ENCODE measurements at regions not wholly inside any gene's neighbourhood (a gene's known extent, or its start where the extent isn't known, plus 50 kb on each side); places are given as distances from the start of the nearest gene placed in this dataset.
A peak's percentile ranks its signal among the peaks of the same experiment; 100 is the strongest.

DNA sequence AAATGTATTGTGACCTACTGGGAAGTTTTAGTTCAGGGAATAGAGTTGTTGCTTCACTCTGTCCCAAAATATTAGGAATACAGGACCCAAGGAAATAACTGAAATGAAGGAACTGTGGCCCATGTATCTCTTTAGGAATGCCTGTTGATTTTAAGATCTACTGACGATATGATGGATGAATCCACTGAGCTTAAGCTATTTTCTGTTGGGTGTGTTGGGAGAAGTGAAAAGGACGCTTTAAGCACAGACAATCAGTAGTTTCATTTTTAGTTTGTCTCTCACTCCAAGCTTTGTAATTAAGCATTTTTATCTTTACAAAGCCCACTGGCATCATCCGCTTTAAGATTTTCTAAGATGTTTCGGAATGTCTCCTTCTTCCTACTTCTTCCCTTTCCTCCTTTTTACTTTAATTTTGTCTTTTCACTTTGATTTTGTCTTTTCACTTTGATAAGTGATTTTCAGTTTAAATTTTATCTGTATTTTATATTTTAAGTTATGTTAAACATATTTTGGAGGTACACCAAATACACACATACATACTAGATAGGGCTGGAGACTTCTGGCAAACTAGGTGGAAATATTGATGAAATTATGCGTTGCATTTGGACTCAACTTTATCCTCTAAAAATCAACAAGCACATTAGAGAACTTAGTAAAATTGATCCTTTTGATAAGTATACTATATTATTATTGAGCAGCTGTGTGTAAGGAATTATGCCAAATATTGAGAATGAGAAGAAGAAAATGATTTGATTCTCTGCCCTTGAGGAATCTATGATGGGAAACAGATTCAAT, 52.3 kb upstream of the USP44 start:
- Histone ChIP-seq H3K4me2 (ENCODE audit: extremely low read depth, insufficient read depth, low read length) (no peak overlapping the region), H2AFZ (ENCODE audit: low read length) (no peak overlapping the region), H3K4me1 (ENCODE audit: control insufficient read depth, extremely low read depth, insufficient read depth, low read length) (peaks cover 15% of the 10 kb centered on the region), H3K9ac (ENCODE audit: insufficient read depth, low read length) (no peak overlapping the region), H3K4me3 (replicated peaks in 1 of 4; ENCODE audit: control extremely low read depth in 1 of 4, insufficient read depth in 1 of 4, low read depth in 3 of 4, low read length in 4 of 4) (no peak overlapping the region), H3K36me3 (ENCODE audit: control insufficient read depth, insufficient read depth, low read length) (no peaks in the 10 kb centered on the region), H3K9me3 (ENCODE audit: control insufficient read depth, insufficient read depth, low read depth, low read length) (no peaks in the 10 kb centered on the region), H3K79me2 (ENCODE audit: control insufficient read depth, insufficient read depth, low read length) (no peaks in the 10 kb centered on the region), H3K27ac (ENCODE audit: insufficient read depth, low read length) (no peak overlapping the region), H4K20me1 (ENCODE audit: control insufficient read depth, extremely low read depth, insufficient read depth, low read length) (no peaks in the 10 kb centered on the region), H3K27me3 (ENCODE audit: control insufficient read depth, insufficient read depth, low read length) (no peaks in the 10 kb centered on the region)
- DNase-seq (ENCODE audit: low read depth in 2 of 2): no peak
- TF ChIP-seq EZH2 (IDR thresholded peaks at IDR 0.05; ENCODE audit: low read length, missing control alignments): no peak
- TF ChIP-seq, protein P1, sequence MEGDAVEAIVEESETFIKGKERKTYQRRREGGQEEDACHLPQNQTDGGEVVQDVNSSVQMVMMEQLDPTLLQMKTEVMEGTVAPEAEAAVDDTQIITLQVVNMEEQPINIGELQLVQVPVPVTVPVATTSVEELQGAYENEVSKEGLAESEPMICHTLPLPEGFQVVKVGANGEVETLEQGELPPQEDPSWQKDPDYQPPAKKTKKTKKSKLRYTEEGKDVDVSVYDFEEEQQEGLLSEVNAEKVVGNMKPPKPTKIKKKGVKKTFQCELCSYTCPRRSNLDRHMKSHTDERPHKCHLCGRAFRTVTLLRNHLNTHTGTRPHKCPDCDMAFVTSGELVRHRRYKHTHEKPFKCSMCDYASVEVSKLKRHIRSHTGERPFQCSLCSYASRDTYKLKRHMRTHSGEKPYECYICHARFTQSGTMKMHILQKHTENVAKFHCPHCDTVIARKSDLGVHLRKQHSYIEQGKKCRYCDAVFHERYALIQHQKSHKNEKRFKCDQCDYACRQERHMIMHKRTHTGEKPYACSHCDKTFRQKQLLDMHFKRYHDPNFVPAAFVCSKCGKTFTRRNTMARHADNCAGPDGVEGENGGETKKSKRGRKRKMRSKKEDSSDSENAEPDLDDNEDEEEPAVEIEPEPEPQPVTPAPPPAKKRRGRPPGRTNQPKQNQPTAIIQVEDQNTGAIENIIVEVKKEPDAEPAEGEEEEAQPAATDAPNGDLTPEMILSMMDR (conservative IDR thresholded peaks at IDR 0.05 in 1 of 2, IDR thresholded peaks at IDR 0.05 in 1 of 2; ENCODE audit: low read depth in 1 of 2, low read length in 2 of 2): no peak

DNA sequence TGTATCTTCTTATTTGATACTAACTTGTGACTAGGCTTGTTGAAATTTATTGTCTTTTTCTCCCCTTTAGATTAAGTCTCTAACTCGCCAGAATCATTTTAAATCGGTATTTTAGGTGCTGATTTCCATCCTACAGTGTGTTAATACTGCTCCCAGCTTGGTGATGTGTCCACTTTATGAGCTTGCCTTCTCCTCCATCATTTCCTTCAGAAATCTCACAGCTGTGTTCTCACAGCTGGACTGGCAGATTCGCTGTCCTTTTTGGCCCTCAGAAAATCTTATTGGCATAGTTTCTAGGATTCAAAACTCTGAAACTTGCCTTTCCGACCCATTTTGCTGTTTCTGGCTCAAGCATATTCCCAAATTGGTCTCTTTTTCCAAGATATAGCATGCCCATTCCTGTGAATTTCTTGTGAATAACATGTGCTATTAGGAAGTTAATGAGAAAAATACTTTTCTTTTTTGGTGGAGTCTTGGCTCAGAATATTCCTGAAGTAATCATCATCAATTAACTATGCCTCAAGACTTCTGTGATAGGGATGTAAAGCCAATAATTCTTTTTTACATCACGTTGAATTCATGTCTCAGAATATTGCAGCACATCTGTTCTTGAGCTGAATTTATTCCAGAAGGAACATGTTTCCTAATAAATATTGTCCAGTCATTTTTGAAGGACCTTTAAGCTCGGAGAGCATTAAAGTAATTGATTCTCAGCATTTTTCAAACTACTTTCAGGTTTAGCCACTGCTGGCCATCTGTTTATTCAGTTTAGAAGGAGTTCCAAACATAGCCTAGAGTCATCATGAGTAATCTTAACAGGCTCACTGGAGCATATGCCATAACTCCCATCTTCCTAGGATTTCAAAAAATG, 50.0 kb upstream of the USP44 start:
- Histone ChIP-seq H3K27ac (ENCODE audit: insufficient read depth, low read length) (peak overlapping the region; percentile 62), H3K27me3 (ENCODE audit: control insufficient read depth, insufficient read depth, low read length) (no peaks in the 10 kb centered on the region), H3K9me3 (ENCODE audit: control insufficient read depth, insufficient read depth, low read depth, low read length) (no peaks in the 10 kb centered on the region), H3K4me1 (ENCODE audit: control insufficient read depth, extremely low read depth, insufficient read depth, low read length) (peaks cover 15% of the 10 kb centered on the region), H3K79me2 (ENCODE audit: control insufficient read depth, insufficient read depth, low read length) (no peaks in the 10 kb centered on the region), H3K4me2 (ENCODE audit: extremely low read depth, insufficient read depth, low read length) (peak overlapping the region; percentile 34), H4K20me1 (ENCODE audit: control insufficient read depth, extremely low read depth, insufficient read depth, low read length) (no peaks in the 10 kb centered on the region), H3K4me3 (replicated peaks in 1 of 4; ENCODE audit: control extremely low read depth in 1 of 4, insufficient read depth in 1 of 4, low read depth in 3 of 4, low read length in 4 of 4) (no peak overlapping the region), H3K9ac (ENCODE audit: insufficient read depth, low read length) (no peak overlapping the region), H3K36me3 (ENCODE audit: control insufficient read depth, insufficient read depth, low read length) (no peaks in the 10 kb centered on the region), H2AFZ (ENCODE audit: low read length) (no peak overlapping the region)
- no peak for TF ChIP-seq EZH2 (IDR thresholded peaks at IDR 0.05; ENCODE audit: low read length, missing control alignments)
- TF ChIP-seq, protein P1 (conservative IDR thresholded peaks at IDR 0.05 in 1 of 2, IDR thresholded peaks at IDR 0.05 in 1 of 2; ENCODE audit: low read depth in 1 of 2, low read length in 2 of 2): no peak
- DNase-seq (ENCODE audit: low read depth in 2 of 2): peak; percentile 73 to 83

Measured in fibroblast of lung (primary cell).